Neuronal stem cell (in vitro differentiated cells): ENCODE measurements at regions not wholly inside any gene's neighbourhood (a gene's known extent, or its start where the extent isn't known, plus 50 kb on each side); places are given as distances from the start of the nearest gene placed in this dataset.

ENCODE experiments used
- DNase-seq: peaks from one replicate; pipeline ENCODE4 v3.0.0-alpha.2; 2013; ENCODE audit warnings: low spot score
- H2AFZ ChIP-seq: one replicate; pipeline ENCODE4 v1.6.1; 2013; ENCODE audit warnings: mild to moderate bottlenecking, low read length, inconsistent platforms
- H2AK5ac ChIP-seq: 2 replicates; pipeline ENCODE4 v1.6.1; 2013; ENCODE audit warnings: low read depth, mild to moderate bottlenecking, inconsistent platforms, low read length, moderate library complexity, mixed read lengths
- H2BK120ac ChIP-seq: 2 replicates; pipeline ENCODE4 v1.6.1; 2013; ENCODE audit warnings: low read depth, mild to moderate bottlenecking, inconsistent platforms, low read length, moderate library complexity, mixed read lengths
- H2BK12ac ChIP-seq: one replicate; pipeline ENCODE4 v1.6.1; 2013; ENCODE audit warnings: low read length, inconsistent platforms
- H2BK15ac ChIP-seq: 2 replicates; pipeline ENCODE4 v1.6.1; 2013; ENCODE audit warnings: mild to moderate bottlenecking, low read length, inconsistent platforms, mixed read lengths
- H2BK5ac ChIP-seq: one replicate; pipeline ENCODE4 v1.6.1; 2013; ENCODE audit warnings: inconsistent platforms, mild to moderate bottlenecking, low read length, moderate library complexity
- H3K14ac ChIP-seq: one replicate; pipeline ENCODE4 v1.6.1; 2013; ENCODE audit warnings: low read length, inconsistent platforms
- H3K18ac ChIP-seq: 2 replicates; pipeline ENCODE4 v1.6.1; 2013; ENCODE audit warnings: low read length, inconsistent platforms
- H3K23ac ChIP-seq: 2 replicates; pipeline ENCODE4 v1.6.1; 2013; ENCODE audit warnings: low read depth, mild to moderate bottlenecking, mixed read lengths, low read length, inconsistent platforms; ENCODE audit not compliant: poor library complexity
- H3K27ac ChIP-seq: replicated peaks from 3 replicates; pipeline ENCODE4 v1.5.1; 2013; ENCODE audit warnings: low read length, inconsistent platforms
- H3K27me3 ChIP-seq, 3 experiments: 2 replicates each; pipeline ENCODE4 v1.6.1; 2013; ENCODE audit warnings: low read length in 3 of 3, mild to moderate bottlenecking in 2 of 3, inconsistent platforms in 1 of 3, low read depth in 1 of 3, mixed read lengths in 1 of 3, moderate library complexity in 1 of 3; ENCODE audit not compliant: control insufficient read depth in 3 of 3, insufficient read depth in 3 of 3
- H3K36me3 ChIP-seq, 2 donors: replicated peaks in 1 of 2; 2 replicates each; pipeline ENCODE4 v1.6.1; 2013; ENCODE audit warnings: low read length in 2 of 2; ENCODE audit not compliant: control insufficient read depth in 2 of 2, insufficient read depth in 2 of 2
- H3K4ac ChIP-seq: 2 replicates; pipeline ENCODE4 v1.6.1; 2013; ENCODE audit warnings: inconsistent platforms, mild to moderate bottlenecking, low read length, moderate library complexity
- H3K4me1 ChIP-seq, 2 donors: 1 replicate in 1 of 2; 2 replicates in 1 of 2; pipeline ENCODE4 v1.6.1; 2013; ENCODE audit warnings: low read length in 2 of 2, low read depth in 1 of 2; ENCODE audit not compliant: control insufficient read depth in 2 of 2, insufficient read depth in 1 of 2
- H3K4me2 ChIP-seq: one replicate; pipeline ENCODE4 v1.6.1; 2013; ENCODE audit warnings: mild to moderate bottlenecking, low read length, inconsistent platforms; ENCODE audit not compliant: insufficient read depth, poor library complexity, severe bottlenecking
- H3K4me3 ChIP-seq, 2 donors: 2 replicates each; pipeline ENCODE4 v1.5.1; 2013; ENCODE audit warnings: low read length in 2 of 2, mild to moderate bottlenecking in 2 of 2, inconsistent platforms in 1 of 2, moderate library complexity in 1 of 2
- H3K79me1 ChIP-seq: one replicate; pipeline ENCODE4 v1.6.1; 2013; ENCODE audit warnings: low read depth, mild to moderate bottlenecking, inconsistent platforms, low read length, moderate library complexity
- H3K9ac ChIP-seq: one replicate; pipeline ENCODE4 v1.6.1; 2013; ENCODE audit warnings: mild to moderate bottlenecking, low read depth, low read length, inconsistent platforms; ENCODE audit not compliant: poor library complexity
- H3K9me3 ChIP-seq, 2 donors: replicated peaks in 1 of 2; 2 replicates each; pipeline versions ENCODE3 to v1.6.1; 2013; ENCODE audit warnings: low read length in 2 of 2, mild to moderate bottlenecking in 2 of 2, inconsistent platforms in 1 of 2, low read depth in 1 of 2, mixed read lengths in 1 of 2, moderate library complexity in 1 of 2; ENCODE audit not compliant: control insufficient read depth in 2 of 2, insufficient read depth in 1 of 2
- H4K8ac ChIP-seq: one replicate; pipeline ENCODE4 v1.6.1; 2013; ENCODE audit warnings: low read depth, mild to moderate bottlenecking, inconsistent platforms, low read length, moderate library complexity
- H4K91ac ChIP-seq: one replicate; pipeline ENCODE4 v1.6.1; 2013; ENCODE audit warnings: low read length, low read depth, mild to moderate bottlenecking, inconsistent platforms; ENCODE audit not compliant: poor library complexity
- WGBS, 2 donors: extraction: QIAGEN DNeasy Blood & Tissue Kit; methylation state at CpG; one replicate each; pipeline ENCODE4 v1.1.7; 2013; ENCODE audit warnings: missing lambda C conversion rate in 2 of 2, mixed read lengths in 1 of 2; ENCODE audit not compliant: insufficient read length in 2 of 2, insufficient replicate concordance in 1 of 2; ENCODE audit errors: extremely low coverage in 2 of 2; 5-methylcytosine and 5-hydroxymethylcytosine counted together

- no peak overlapping the region for H2AK5ac ChIP-seq
- no peaks in the 10 kb centered on the region for H3K79me1 ChIP-seq
- no peak overlapping the region for H3K14ac ChIP-seq
- H2BK120ac ChIP-seq = no peak overlapping the region
- no peak for DNase-seq
- no peak overlapping the region for H2BK5ac ChIP-seq
- WGBS, 2 donors = no CpG with 5 or more reads among the region's 3 CpGs
- no peaks in the 10 kb centered on the region for H3K27me3 ChIP-seq
- H2BK15ac ChIP-seq = no peak overlapping the region
- H3K18ac ChIP-seq = no peak overlapping the region
- no peak overlapping the region for H3K4me2 ChIP-seq
- peaks cover 0 to 2% of the 10 kb centered on the region in 2 donors for H3K4me1 ChIP-seq
- H3K4me3 ChIP-seq = no peak overlapping the region
- H4K8ac ChIP-seq = no peak overlapping the region
- no peaks in the 10 kb centered on the region for H3K9me3 ChIP-seq
- no peak overlapping the region for H3K9ac ChIP-seq
- H3K27ac ChIP-seq = no peak overlapping the region
- H2AFZ ChIP-seq = no peak overlapping the region
- no peak overlapping the region for H3K23ac ChIP-seq
- H4K91ac ChIP-seq = no peak overlapping the region
- no peak overlapping the region for H3K4ac ChIP-seq
- H3K36me3 ChIP-seq = no peaks in the 10 kb centered on the region
- H2BK12ac ChIP-seq = no peak overlapping the region
Measured at GRCh38 chr12:65613692-65614091, 210.6 kb upstream of the HMGA2 start.

GRCh38 chr12:65614259-65614889 is 209.9 kb upstream of the HMGA2 start:
- Histone ChIP-seq H3K36me3 (no peaks in the 10 kb centered on the region), H2AFZ (no peak overlapping the region), H3K4me3 (no peak overlapping the region), H3K27ac (no peak overlapping the region), H3K14ac (no peak overlapping the region), H3K23ac (no peak overlapping the region), H2AK5ac (no peak overlapping the region), H3K4ac (no peak overlapping the region), H2BK5ac (no peak overlapping the region), H2BK120ac (no peak overlapping the region), H3K27me3 (no peaks in the 10 kb centered on the region), H3K4me2 (no peak overlapping the region), H3K9ac (no peak overlapping the region), H3K18ac (no peak overlapping the region), H2BK12ac (no peak overlapping the region), H3K4me1 (peaks cover 0 to 2% of the 10 kb centered on the region in 2 donors), H3K79me1 (no peaks in the 10 kb centered on the region), H4K8ac (no peak overlapping the region), H3K9me3 (no peaks in the 10 kb centered on the region), H4K91ac (no peak overlapping the region), H2BK15ac (no peak overlapping the region)
- WGBS, 2 donors = no CpG with 5 or more reads among the region's 5 CpGs
- DNase-seq = no peak

GRCh38 chr12:65615118-65615517 is 209.2 kb upstream of the HMGA2 start:
- Histone ChIP-seq H2AK5ac (no peak overlapping the region), H3K23ac (no peak overlapping the region), H3K9ac (no peak overlapping the region), H3K14ac (no peak overlapping the region), H3K18ac (no peak overlapping the region), H3K27ac (no peak overlapping the region), H3K9me3 (no peaks in the 10 kb centered on the region), H2BK5ac (no peak overlapping the region), H3K4me2 (no peak overlapping the region), H3K27me3 (no peaks in the 10 kb centered on the region), H2BK15ac (no peak overlapping the region), H3K4me3 (no peak overlapping the region), H3K4ac (no peak overlapping the region), H4K91ac (no peak overlapping the region), H3K4me1 (peaks cover 0 to 3% of the 10 kb centered on the region in 2 donors), H2BK12ac (no peak overlapping the region), H2BK120ac (no peak overlapping the region), H3K36me3 (no peaks in the 10 kb centered on the region), H4K8ac (no peak overlapping the region), H2AFZ (no peak overlapping the region), H3K79me1 (no peaks in the 10 kb centered on the region)
- no peak for DNase-seq
- WGBS, 2 donors = no CpG with 5 or more reads among the region's 2 CpGs

GRCh38 chr12:65616022-65616421 is 208.3 kb upstream of the HMGA2 start:
- Histone ChIP-seq H3K9me3 (no peaks in the 10 kb centered on the region), H3K27me3 (no peaks in the 10 kb centered on the region), H3K36me3 (no peaks in the 10 kb centered on the region), H2BK15ac (no peak overlapping the region), H2AK5ac (no peak overlapping the region), H3K9ac (no peak overlapping the region), H3K27ac (no peak overlapping the region), H3K23ac (no peak overlapping the region), H4K8ac (no peak overlapping the region), H4K91ac (no peak overlapping the region), H2BK12ac (no peak overlapping the region), H3K4me3 (no peak overlapping the region), H2BK120ac (no peak overlapping the region), H3K4me2 (no peak overlapping the region), H3K14ac (no peak overlapping the region), H3K18ac (no peak overlapping the region), H3K79me1 (no peaks in the 10 kb centered on the region), H3K4ac (no peak overlapping the region), H2BK5ac (no peak overlapping the region), H2AFZ (no peak overlapping the region), H3K4me1 (peaks cover 0 to 3% of the 10 kb centered on the region in 2 donors)
- DNase-seq = no peak
- WGBS, 2 donors = no CpG with 5 or more reads among the region's 1 CpG
